CD14-positive monocyte (primary cell): ENCODE measurements at regions not wholly inside any gene's neighbourhood (a gene's known extent, or its start where the extent isn't known, plus 50 kb on each side); places are given as distances from the start of the nearest gene placed in this dataset.

Source experiments
- DNase-seq, 3 donors: peaks; one replicate each; pipeline ENCODE4 v3.0.0-alpha.2; 2011 to 2022
- H2AFZ ChIP-seq: 2 replicates; pipeline ENCODE4 v1.6.0; 2012; ENCODE audit warnings: mild to moderate bottlenecking, low read depth, low read length, inconsistent platforms; ENCODE audit not compliant: insufficient read depth, poor library complexity, severe bottlenecking
- H3K27ac ChIP-seq, 2 donors: 1 replicate in 1 of 2; 2 replicates in 1 of 2; pipeline ENCODE4 v1.5.1; 2012 to 2013; ENCODE audit warnings: low read length in 2 of 2, control low read depth in 1 of 2, inconsistent platforms in 1 of 2, low read depth in 1 of 2, mild to moderate bottlenecking in 1 of 2
- H3K27me3 ChIP-seq, 2 donors: one replicate each; pipeline versions ENCODE4 v1.6.0 to v1.6.1; 2011 to 2013; ENCODE audit warnings: low read length in 2 of 2; ENCODE audit not compliant: control insufficient read depth in 2 of 2, insufficient read depth in 2 of 2
- H3K36me3 ChIP-seq, 2 donors: replicated peaks in 1 of 2; 1 replicate in 1 of 2; 2 replicates in 1 of 2; pipeline versions ENCODE4 v1.5.1 to v1.6.1; 2012 to 2013; ENCODE audit warnings: low read length in 2 of 2, control low read depth in 1 of 2, inconsistent platforms in 1 of 2, mild to moderate bottlenecking in 1 of 2; ENCODE audit not compliant: insufficient read depth in 2 of 2, control insufficient read depth in 1 of 2
- H3K4me1 ChIP-seq, 2 donors: 1 replicate in 1 of 2; 2 replicates in 1 of 2; pipeline versions ENCODE4 v1.5.1 to v1.6.1; 2012 to 2013; ENCODE audit warnings: low read length in 2 of 2, control low read depth in 1 of 2, inconsistent platforms in 1 of 2, mild to moderate bottlenecking in 1 of 2, moderate library complexity in 1 of 2; ENCODE audit not compliant: insufficient read depth in 2 of 2, control insufficient read depth in 1 of 2
- H3K4me2 ChIP-seq: replicated peaks from 2 replicates; pipeline ENCODE3; 2012; ENCODE audit warnings: low read length, moderate library complexity, mild to moderate bottlenecking; ENCODE audit not compliant: poor library complexity, severe bottlenecking; ENCODE audit errors: extremely low read depth
- H3K4me3 ChIP-seq, 3 experiments: fragments of 200-600 bp in 1 of 3; sonication (generic) in 1 of 3; replicated peaks in 1 of 3; 1 replicate in 2 of 3; 2 replicates in 1 of 3; pipeline ENCODE4 v1.5.1; 2011 to 2013; ENCODE audit warnings: low read length in 3 of 3, mild to moderate bottlenecking in 3 of 3, control low read depth in 2 of 3, low read depth in 2 of 3, inconsistent platforms in 1 of 3, moderate library complexity in 1 of 3
- H3K79me2 ChIP-seq: 2 replicates; pipeline ENCODE4 v1.6.0; 2012; ENCODE audit warnings: mild to moderate bottlenecking, control low read depth, inconsistent platforms, low read length, moderate library complexity; ENCODE audit not compliant: insufficient read depth
- H3K9ac ChIP-seq: 2 replicates; pipeline ENCODE4 v1.6.0; 2017; ENCODE audit warnings: low read length, mild to moderate bottlenecking; ENCODE audit not compliant: insufficient read depth, poor library complexity, severe bottlenecking
- H3K9me3 ChIP-seq, 2 donors: replicated peaks in 1 of 2; 1 replicate in 1 of 2; 2 replicates in 1 of 2; pipeline versions ENCODE4 v1.5.1 to v1.6.1; 2012 to 2013; ENCODE audit warnings: low read length in 2 of 2, control low read depth in 1 of 2; ENCODE audit not compliant: control insufficient read depth in 1 of 2, insufficient read depth in 1 of 2
- H4K20me1 ChIP-seq: 2 replicates; pipeline ENCODE4 v1.6.0; 2012; ENCODE audit warnings: mild to moderate bottlenecking, low read length, control low read depth, moderate library complexity; ENCODE audit not compliant: insufficient read depth
- H3K27ac Mint-ChIP-seq, 7 donors: one replicate each; pipeline ENCODE4 v1.8.0; 2020; ENCODE audit warnings: mild to moderate bottlenecking in 7 of 7, mixed read lengths in 7 of 7, moderate library complexity in 6 of 7, inconsistent platforms in 2 of 7
- H3K27me3 Mint-ChIP-seq, 3 donors: one replicate each; pipeline ENCODE4 v1.8.0; 2021 to 2022; ENCODE audit warnings: low read depth in 3 of 3, mild to moderate bottlenecking in 3 of 3, mixed read lengths in 3 of 3, moderate library complexity in 3 of 3, inconsistent platforms in 1 of 3
- H3K36me3 Mint-ChIP-seq, 2 donors: one replicate each; pipeline ENCODE4 v1.8.0; 2020; ENCODE audit warnings: mixed read lengths in 2 of 2, inconsistent platforms in 1 of 2, mild to moderate bottlenecking in 1 of 2
- H3K4me1 Mint-ChIP-seq: one replicate; pipeline ENCODE4 v1.8.0; 2020; ENCODE audit warnings: mild to moderate bottlenecking, mixed read lengths
- H3K4me3 Mint-ChIP-seq, 2 donors: one replicate each; pipeline ENCODE4 v1.8.0; 2020; ENCODE audit warnings: mild to moderate bottlenecking in 2 of 2, mixed read lengths in 2 of 2, moderate library complexity in 1 of 2
- H3K9me3 Mint-ChIP-seq, 7 donors: one replicate each; pipeline ENCODE4 v1.8.0; 2020 to 2022; ENCODE audit warnings: mixed read lengths in 7 of 7, mild to moderate bottlenecking in 6 of 7, moderate library complexity in 6 of 7, inconsistent platforms in 2 of 7
- CTCF ChIP-seq: fragments of 200-600 bp; IDR thresholded peaks from one replicate; pipeline ENCODE4 v1.8.0; 2022; ENCODE audit warnings: antibody characterized with exemption, mild to moderate bottlenecking
- WGBS: methylation state at CpG from one replicate; pipeline ENCODE4 v1.1.5; 2013; ENCODE audit warnings: missing lambda C conversion rate; ENCODE audit not compliant: insufficient coverage; 5-methylcytosine and 5-hydroxymethylcytosine counted together
- intact Hi-C, 2 donors: fragments of 100-400 bp; cut with micrococcal nuclease; formaldehyde crosslinking; loops; one replicate each; pipeline versions ENCODE4 v1.15.0 to v1.15.1; 2023

- TF ChIP-seq CTCF: no peak
- Histone ChIP-seq H3K27me3 (no peaks in the 10 kb centered on the region), H3K36me3 (no peaks in the 10 kb centered on the region), H3K4me3 (no peak overlapping the region), H4K20me1 (no peaks in the 10 kb centered on the region), H3K9ac (no peak overlapping the region), H3K79me2 (no peaks in the 10 kb centered on the region), H3K9me3 (no peaks in the 10 kb centered on the region), H3K4me2 (no peak overlapping the region), H3K27ac (no peak overlapping the region), H3K4me1 (no peaks in the 10 kb centered on the region), H2AFZ (no peak overlapping the region)
- Mint-ChIP-seq H3K4me1 (no peaks in the 10 kb centered on the region), H3K36me3 (no peaks in the 10 kb centered on the region), H3K9me3 (peaks cover 0 to 1% (median 0%) of the 10 kb centered on the region in 7 donors), H3K4me3 (no peak overlapping the region), H3K27ac (no peak overlapping the region), H3K27me3 (no peaks in the 10 kb centered on the region)
- no peak for DNase-seq
- no CpG with 5 or more reads among the region's 1 CpG for WGBS
- intact Hi-C loops: no loop called here
Measured at GRCh38 chr5:117414926-117415325, 840.3 kb upstream of the SEMA6A start.

GRCh38 chr5:117411701-117412100, 837.1 kb upstream of the SEMA6A start:
- Mint-ChIP-seq H3K4me1 (no peaks in the 10 kb centered on the region), H3K27ac (no peak overlapping the region), H3K9me3 (peaks cover 0 to 6% (median 2%) of the 10 kb centered on the region in 7 donors), H3K36me3 (no peaks in the 10 kb centered on the region), H3K4me3 (no peak overlapping the region), H3K27me3 (peaks cover 0 to 1% (median 0%) of the 10 kb centered on the region in 3 donors)
- Histone ChIP-seq H3K4me3 (no peak overlapping the region), H3K4me2 (no peak overlapping the region), H3K9me3 (peaks cover 0 to 3% of the 10 kb centered on the region in 2 donors), H3K27ac (no peak overlapping the region), H3K27me3 (no peaks in the 10 kb centered on the region), H2AFZ (no peak overlapping the region), H3K4me1 (no peaks in the 10 kb centered on the region), H3K36me3 (no peaks in the 10 kb centered on the region), H4K20me1 (no peaks in the 10 kb centered on the region), H3K79me2 (no peaks in the 10 kb centered on the region), H3K9ac (no peak overlapping the region)
- DNase-seq: no peak
- intact Hi-C loops: no loop called here
- no peak for TF ChIP-seq CTCF
